Lung (tissue), 11 donors: ENCODE measurements at regions not wholly inside any gene's neighbourhood (a gene's known extent, or its start where the extent isn't known, plus 50 kb on each side); places are given as distances from the start of the nearest gene placed in this dataset.

Experiments used
- ATAC-seq: fragments of 200-7000 bp; cut with Tn5 transposase; one replicate; pipeline ENCODE4 v1.9.1; 2020; ENCODE audit warnings: moderate number of reproducible peaks; ENCODE audit not compliant: insufficient read depth, low FRiP score
- DNase-seq, 3 donors: peaks; one replicate each; pipeline ENCODE4 v3.0.0-alpha.2; 2013 to 2017
- H3K27ac ChIP-seq, 2 donors: one replicate each; pipeline ENCODE4 v1.5.1; 2013; ENCODE audit warnings: mild to moderate bottlenecking in 2 of 2, moderate library complexity in 2 of 2, control low read depth in 1 of 2, inconsistent platforms in 1 of 2, low read depth in 1 of 2, low read length in 1 of 2
- H3K27me3 ChIP-seq, 3 donors: one replicate each; pipeline ENCODE4 v1.5.1; 2013; ENCODE audit warnings: low read length in 2 of 3; ENCODE audit not compliant: control insufficient read depth in 3 of 3, insufficient read depth in 3 of 3
- H3K36me3 ChIP-seq, 4 donors: one replicate each; pipeline ENCODE4 v1.5.1; 2013; ENCODE audit warnings: low read length in 4 of 4, mild to moderate bottlenecking in 1 of 4, moderate library complexity in 1 of 4; ENCODE audit not compliant: control insufficient read depth in 4 of 4, insufficient read depth in 4 of 4
- H3K4me1 ChIP-seq, 5 donors: one replicate each; pipeline ENCODE4 v1.5.1; 2013; ENCODE audit warnings: low read length in 5 of 5, mild to moderate bottlenecking in 2 of 5, moderate library complexity in 1 of 5; ENCODE audit not compliant: control insufficient read depth in 5 of 5, insufficient read depth in 5 of 5
- H3K4me3 ChIP-seq: one replicate; pipeline ENCODE4 v1.5.1; 2013; ENCODE audit warnings: mild to moderate bottlenecking, control low read depth, moderate library complexity
- H3K9ac ChIP-seq, 2 donors: one replicate each; pipeline ENCODE4 v1.5.1; 2013; ENCODE audit warnings: low read length in 2 of 2, control low read depth in 1 of 2; ENCODE audit not compliant: insufficient read depth in 1 of 2
- H3K9me3 ChIP-seq, 4 donors: one replicate each; pipeline ENCODE4 v1.5.1; 2013; ENCODE audit warnings: low read length in 3 of 4, mild to moderate bottlenecking in 1 of 4, moderate library complexity in 1 of 4; ENCODE audit not compliant: control insufficient read depth in 4 of 4, insufficient read depth in 3 of 4
- WGBS, 2 donors: extraction: QIAGEN DNeasy Blood & Tissue Kit; methylation state at CpG; one replicate each; pipeline ENCODE4 v1.1.7; 2013; 5-methylcytosine and 5-hydroxymethylcytosine counted together
- TF ChIP-seq, protein P1 (sequence below): IDR thresholded peaks from 2 replicates; pipeline ENCODE4 v1.5.1; 2012; ENCODE audit warnings: mild to moderate bottlenecking; ENCODE audit errors: control extremely low read depth, extremely low read depth
- donor health status: control.
- donor health status: control.
- donor health status: Bipolar disorder and iron deficiency.
- donor health status: healthy.
- donor health status: DM: yes; HTN: yes; CAD: no.

DNA sequence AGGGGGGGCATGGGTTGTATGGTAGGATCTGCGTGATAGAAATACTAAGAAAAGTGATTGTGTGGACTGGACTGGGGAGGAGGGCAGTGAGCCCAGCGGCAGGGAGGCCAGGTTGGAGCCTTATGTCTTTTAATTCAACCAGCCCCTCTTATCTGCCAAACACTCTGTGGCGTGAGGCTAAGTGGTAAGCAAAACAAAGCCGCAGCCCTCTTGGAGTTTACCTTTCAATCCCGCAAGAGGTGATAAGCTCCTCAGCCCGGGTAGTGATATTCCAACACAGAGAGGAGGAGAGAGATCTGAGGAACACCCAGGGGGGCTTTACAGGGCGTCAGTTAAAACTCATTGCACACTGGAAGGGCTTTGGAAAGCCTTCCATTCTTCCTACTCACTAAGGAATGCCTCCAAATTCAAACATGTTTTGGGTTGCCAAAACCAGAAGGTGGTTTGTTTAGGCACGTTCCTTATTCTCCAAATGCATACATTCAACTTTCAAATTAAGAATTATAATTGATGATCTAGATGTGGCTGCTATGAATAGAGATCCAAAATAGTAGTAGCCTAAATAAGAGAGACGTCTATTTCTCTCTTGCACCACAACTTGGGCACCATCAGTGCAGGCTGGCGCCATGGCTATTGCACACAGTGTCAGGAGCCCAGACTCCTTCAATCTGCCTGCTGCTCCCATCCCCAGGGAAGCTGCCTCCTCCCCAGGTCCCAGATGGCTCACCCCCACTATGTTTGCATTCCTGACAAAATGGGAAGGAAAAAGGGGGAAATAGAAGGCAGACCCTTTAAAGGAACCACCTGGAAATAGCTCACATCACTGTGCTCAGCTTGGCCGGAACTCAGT is 75.1 kb upstream of the FSTL4 start:
- Histone ChIP-seq H3K27me3 (peaks cover 0 to 26% (median 9%) of the 10 kb centered on the region in 3 donors), H3K9me3 (no peaks in the 10 kb centered on the region), H3K4me3 (no peak overlapping the region), H3K36me3 (no peaks in the 10 kb centered on the region), H3K9ac (no peak overlapping the region), H3K4me1 (no peaks in the 10 kb centered on the region), H3K27ac (no peak overlapping the region)
- TF ChIP-seq, protein P1, sequence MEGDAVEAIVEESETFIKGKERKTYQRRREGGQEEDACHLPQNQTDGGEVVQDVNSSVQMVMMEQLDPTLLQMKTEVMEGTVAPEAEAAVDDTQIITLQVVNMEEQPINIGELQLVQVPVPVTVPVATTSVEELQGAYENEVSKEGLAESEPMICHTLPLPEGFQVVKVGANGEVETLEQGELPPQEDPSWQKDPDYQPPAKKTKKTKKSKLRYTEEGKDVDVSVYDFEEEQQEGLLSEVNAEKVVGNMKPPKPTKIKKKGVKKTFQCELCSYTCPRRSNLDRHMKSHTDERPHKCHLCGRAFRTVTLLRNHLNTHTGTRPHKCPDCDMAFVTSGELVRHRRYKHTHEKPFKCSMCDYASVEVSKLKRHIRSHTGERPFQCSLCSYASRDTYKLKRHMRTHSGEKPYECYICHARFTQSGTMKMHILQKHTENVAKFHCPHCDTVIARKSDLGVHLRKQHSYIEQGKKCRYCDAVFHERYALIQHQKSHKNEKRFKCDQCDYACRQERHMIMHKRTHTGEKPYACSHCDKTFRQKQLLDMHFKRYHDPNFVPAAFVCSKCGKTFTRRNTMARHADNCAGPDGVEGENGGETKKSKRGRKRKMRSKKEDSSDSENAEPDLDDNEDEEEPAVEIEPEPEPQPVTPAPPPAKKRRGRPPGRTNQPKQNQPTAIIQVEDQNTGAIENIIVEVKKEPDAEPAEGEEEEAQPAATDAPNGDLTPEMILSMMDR, result no peak
- WGBS, 2 donors, result 54 to 64% methylated on average over 11 of the region's 11 CpGs
- no peak for ATAC-seq
- DNase-seq, result no peak

DNA sequence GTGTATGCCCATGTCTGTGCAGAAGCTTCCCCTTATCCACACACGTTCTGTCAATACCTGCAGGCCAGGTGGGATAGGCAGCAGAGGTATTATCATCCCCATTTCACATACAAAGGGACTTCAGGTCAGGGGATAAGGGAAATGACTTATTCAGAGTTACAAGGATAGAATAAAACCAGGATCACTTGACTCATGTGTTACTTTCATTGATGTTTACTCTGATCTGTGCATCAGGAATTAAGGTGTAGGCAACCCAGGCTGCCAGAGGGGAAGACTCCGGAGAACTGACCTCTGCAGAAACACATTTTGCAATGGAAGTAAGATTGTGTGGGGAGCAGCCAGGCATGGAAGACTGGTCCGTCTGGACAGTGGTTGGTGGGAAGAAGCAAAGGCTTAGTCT is 74.2 kb upstream of the FSTL4 start:
- Histone ChIP-seq H3K4me1 (peaks cover 0 to under 1% (median 0%) of the 10 kb centered on the region in 5 donors), H3K9ac (no peak overlapping the region), H3K27me3 (peaks cover 0 to 25% (median 8%) of the 10 kb centered on the region in 3 donors), H3K27ac (no peak overlapping the region), H3K4me3 (no peak overlapping the region), H3K9me3 (no peaks in the 10 kb centered on the region), H3K36me3 (no peaks in the 10 kb centered on the region)
- TF ChIP-seq, protein P1, result no peak
- DNase-seq (no peak), ATAC-seq (no peak)
- WGBS, 2 donors, result 77 to 79% methylated on average over 3 of the region's 3 CpGs

DNA sequence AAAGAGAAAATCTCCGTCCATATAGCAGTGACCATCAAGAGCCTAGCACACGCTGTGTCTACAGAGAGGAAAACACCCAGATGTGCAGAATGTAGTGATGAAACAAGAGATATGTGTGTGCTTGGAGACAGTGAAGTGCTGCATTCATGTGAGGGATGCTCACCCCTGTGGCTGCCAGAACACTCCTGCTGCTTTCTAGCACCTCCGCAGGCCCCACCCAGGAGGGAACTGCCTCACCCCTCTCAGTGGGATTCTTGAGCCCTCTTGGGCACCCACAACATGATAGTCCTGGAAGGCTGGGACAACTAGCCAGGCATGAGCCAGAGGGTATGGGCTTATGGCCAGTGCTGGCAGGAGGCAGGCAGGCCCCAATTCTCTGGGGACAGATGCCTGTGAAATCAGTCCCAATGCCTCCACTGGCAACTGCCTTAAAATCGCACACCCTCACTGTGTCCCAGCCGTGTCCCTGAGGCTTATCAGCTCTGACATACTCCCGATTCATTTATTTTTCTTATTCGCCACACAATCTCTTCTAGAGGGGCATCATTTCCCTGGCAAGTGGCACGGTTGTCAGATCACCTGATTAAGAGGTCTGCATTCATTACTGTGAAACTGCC is 73.2 kb upstream of the FSTL4 start:
- 65 to 78% methylated on average over 8 of the region's 8 CpGs for WGBS, 2 donors
- no peak overlapping the region for H3K9ac ChIP-seq
- DNase-seq (no peak), ATAC-seq (no peak)
- H3K36me3 ChIP-seq, result no peaks in the 10 kb centered on the region
- H3K9me3 ChIP-seq, result no peaks in the 10 kb centered on the region
- TF ChIP-seq, protein P1, result no peak
- H3K27me3 ChIP-seq, result peaks cover 0 to 17% (median 5%) of the 10 kb centered on the region in 3 donors
- H3K27ac ChIP-seq, result no peak overlapping the region
- no peak overlapping the region for H3K4me3 ChIP-seq
- peaks cover 0 to 7% (median 0%) of the 10 kb centered on the region in 5 donors for H3K4me1 ChIP-seq
